ENCODE measurements at regions not wholly inside any gene's neighbourhood (a gene's known extent, or its start where the extent isn't known, plus 50 kb on each side); places are given as distances from the start of the nearest gene placed in this dataset.

DNA sequence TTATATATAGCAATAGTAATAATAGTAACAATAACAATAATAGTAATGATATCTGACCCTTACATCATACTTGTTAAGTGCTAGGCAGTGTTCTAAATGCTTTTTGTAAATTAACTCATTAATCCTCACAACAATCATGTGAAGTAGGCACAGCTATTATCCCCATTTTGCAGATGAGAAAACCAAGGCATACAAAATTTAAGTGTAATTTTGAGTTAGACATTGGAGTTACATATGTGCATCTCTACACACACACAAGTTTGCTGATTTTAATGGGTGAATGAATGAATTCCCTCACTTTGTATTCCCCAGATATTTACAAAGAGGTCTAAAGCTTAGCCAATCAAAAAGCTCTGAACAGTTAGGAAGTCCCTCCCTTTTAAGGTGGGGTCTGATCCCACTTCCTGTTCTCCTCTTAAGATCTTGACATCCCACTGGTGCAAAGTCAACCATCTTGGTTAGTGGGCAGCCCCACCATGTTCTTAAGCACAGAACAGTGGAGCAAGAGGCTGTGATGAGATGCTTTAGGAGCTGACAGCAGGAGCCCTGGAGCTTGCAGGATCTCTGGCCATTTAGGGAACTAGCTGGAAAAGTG lies 85.3 kb upstream of the FOXP4 start:
- H3K4me3 Mint-ChIP-seq (ENCODE audit: unreplicated experiment), result no peak overlapping the region
- H3K36me3 Mint-ChIP-seq (ENCODE audit: insufficient read depth, unreplicated experiment), result no peaks in the 10 kb centered on the region
- no TSS peak for BruUV-seq (replicated peaks)
- intact Hi-C loops (cut with micrococcal nuclease), result loop anchor here (5.0 kb wide), 1 partner anchor 94 kb away; no protein-coding TSS in a partner anchor
- ChIA-PET POLR2A (interaction anchor here (1.1 kb wide), 1 partner anchor 32 kb away, joined by 3 read pairs; no protein-coding TSS in a partner anchor), CTCF (interaction anchor here (0.7 to 0.9 kb wide), 2 partner anchors 57 to 128 kb away, joined by 3 read pairs; no protein-coding TSS in a partner anchor)
- TF ChIP-seq, protein P1, sequence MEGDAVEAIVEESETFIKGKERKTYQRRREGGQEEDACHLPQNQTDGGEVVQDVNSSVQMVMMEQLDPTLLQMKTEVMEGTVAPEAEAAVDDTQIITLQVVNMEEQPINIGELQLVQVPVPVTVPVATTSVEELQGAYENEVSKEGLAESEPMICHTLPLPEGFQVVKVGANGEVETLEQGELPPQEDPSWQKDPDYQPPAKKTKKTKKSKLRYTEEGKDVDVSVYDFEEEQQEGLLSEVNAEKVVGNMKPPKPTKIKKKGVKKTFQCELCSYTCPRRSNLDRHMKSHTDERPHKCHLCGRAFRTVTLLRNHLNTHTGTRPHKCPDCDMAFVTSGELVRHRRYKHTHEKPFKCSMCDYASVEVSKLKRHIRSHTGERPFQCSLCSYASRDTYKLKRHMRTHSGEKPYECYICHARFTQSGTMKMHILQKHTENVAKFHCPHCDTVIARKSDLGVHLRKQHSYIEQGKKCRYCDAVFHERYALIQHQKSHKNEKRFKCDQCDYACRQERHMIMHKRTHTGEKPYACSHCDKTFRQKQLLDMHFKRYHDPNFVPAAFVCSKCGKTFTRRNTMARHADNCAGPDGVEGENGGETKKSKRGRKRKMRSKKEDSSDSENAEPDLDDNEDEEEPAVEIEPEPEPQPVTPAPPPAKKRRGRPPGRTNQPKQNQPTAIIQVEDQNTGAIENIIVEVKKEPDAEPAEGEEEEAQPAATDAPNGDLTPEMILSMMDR (IDR thresholded peaks at IDR 0.05; ENCODE audit: unreplicated experiment), result no peak
- DNase-seq (ENCODE audit: unreplicated experiment), result no peak
- no peaks in the 10 kb centered on the region for H3K9me3 Mint-ChIP-seq (ENCODE audit: unreplicated experiment)
- H3K27ac Mint-ChIP-seq (ENCODE audit: low read depth, unreplicated experiment), result no peak overlapping the region
- peaks cover 36% of the 10 kb centered on the region for H3K27me3 Mint-ChIP-seq (ENCODE audit: insufficient read depth, unreplicated experiment)
- no peaks in the 10 kb centered on the region for H3K4me1 Mint-ChIP-seq (ENCODE audit: insufficient read depth, unreplicated experiment)

DNA sequence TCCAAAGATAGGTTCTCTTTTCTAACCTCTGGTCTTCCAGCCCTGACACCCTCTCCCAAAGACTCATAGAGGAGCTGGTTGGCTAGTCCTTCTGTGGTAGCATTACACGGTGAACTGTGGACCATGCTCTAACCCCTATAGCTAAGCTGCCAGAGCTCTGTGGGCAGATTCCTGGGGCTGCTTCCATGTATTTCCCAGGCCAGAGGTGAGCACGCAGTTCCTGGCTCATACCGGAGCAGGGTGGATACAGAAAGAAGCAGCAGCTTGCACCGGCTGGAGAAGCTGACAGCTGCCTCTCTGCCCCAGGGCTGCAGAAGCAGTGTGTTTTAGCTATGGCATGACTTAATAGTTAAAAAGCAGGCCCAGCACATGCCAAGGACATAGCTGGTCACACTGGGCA lies 84.1 kb upstream of the FOXP4 start:
- Mint-ChIP-seq H3K27ac (ENCODE audit: low read depth, unreplicated experiment) (no peak overlapping the region), H3K36me3 (ENCODE audit: insufficient read depth, unreplicated experiment) (no peaks in the 10 kb centered on the region), H3K4me3 (ENCODE audit: unreplicated experiment) (no peak overlapping the region), H3K9me3 (ENCODE audit: unreplicated experiment) (no peaks in the 10 kb centered on the region), H3K27me3 (ENCODE audit: insufficient read depth, unreplicated experiment) (peaks cover 42% of the 10 kb centered on the region), H3K4me1 (ENCODE audit: insufficient read depth, unreplicated experiment) (no peaks in the 10 kb centered on the region)
- BruUV-seq (replicated peaks), result no TSS peak
- ChIA-PET POLR2A (interaction anchor here (0.6 to 1.1 kb wide), 2 partner anchors 34 to 38 kb away, joined by 3 read pairs; no protein-coding TSS in a partner anchor), CTCF (interaction anchor here (0.7 to 2.8 kb wide), 7 partner anchors 10 to 1954 kb away, joined by 3 to 10 read pairs (median 4); no protein-coding TSS in a partner anchor)
- intact Hi-C loops (cut with micrococcal nuclease), result loop anchor here (5.0 kb wide), 1 partner anchor 95 kb away; no protein-coding TSS in a partner anchor
- DNase-seq (ENCODE audit: unreplicated experiment), result no peak
- TF ChIP-seq, protein P1 (IDR thresholded peaks at IDR 0.05; ENCODE audit: unreplicated experiment), result no peak

DNA sequence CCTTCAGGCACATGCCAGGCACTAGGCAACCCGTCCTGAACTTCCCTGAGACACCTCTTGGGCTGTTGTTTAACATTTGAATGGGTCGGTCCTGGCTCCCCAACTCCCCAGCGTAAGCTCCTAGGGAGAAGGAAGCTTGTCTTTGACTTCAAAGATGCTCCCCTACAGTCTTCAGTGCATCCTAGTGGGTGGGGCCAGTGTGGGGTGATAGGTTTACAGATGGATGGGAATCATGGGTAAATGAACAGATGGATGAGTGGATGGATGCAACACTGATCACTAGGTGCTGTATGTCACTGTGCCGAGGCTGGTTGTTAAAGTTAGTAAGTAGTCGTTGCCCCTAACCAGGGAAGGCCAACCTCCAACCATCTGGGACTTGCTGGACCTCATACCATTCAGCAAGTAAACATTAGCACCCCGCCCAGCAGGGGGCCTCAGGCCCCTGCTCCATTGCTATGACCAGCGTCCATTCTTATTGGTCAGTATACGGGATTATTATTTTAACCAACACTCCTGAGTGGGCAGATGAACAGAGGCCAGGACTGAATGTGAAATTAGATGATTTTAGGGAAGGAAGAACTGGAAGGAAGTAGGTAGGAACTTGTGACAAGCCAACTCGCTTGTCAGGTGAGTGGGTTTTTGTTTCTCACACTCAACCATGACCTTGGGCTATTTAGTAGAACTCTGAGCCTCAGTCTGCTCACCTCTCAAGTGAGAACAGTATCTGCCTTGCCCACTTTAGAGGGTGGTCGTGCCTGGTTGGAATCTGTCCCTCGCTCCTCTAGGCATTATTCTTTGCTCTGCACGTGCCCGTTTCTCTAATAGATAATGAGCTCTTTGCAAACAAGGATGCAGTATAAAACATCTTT lies 82.9 kb upstream of the FOXP4 start:
- no peak overlapping the region for H3K27ac Mint-ChIP-seq (ENCODE audit: low read depth, unreplicated experiment)
- H3K27me3 Mint-ChIP-seq (ENCODE audit: insufficient read depth, unreplicated experiment), result peaks cover 37% of the 10 kb centered on the region
- H3K9me3 Mint-ChIP-seq (ENCODE audit: unreplicated experiment), result no peaks in the 10 kb centered on the region
- ChIA-PET CTCF (interaction anchor here (0.6 to 2.8 kb wide), 14 partner anchors 9 to 220 kb away, joined by 3 to 10 read pairs (median 4); no protein-coding TSS in a partner anchor), POLR2A (no interaction called here)
- no TSS peak for BruUV-seq (replicated peaks)
- intact Hi-C loops (cut with micrococcal nuclease), result loop anchor here (1.0 to 5.0 kb wide), 3 partner anchors 96 to 219 kb away; no protein-coding TSS in a partner anchor
- H3K36me3 Mint-ChIP-seq (ENCODE audit: insufficient read depth, unreplicated experiment), result no peaks in the 10 kb centered on the region
- no peaks in the 10 kb centered on the region for H3K4me1 Mint-ChIP-seq (ENCODE audit: insufficient read depth, unreplicated experiment)
- peak; percentile 68 for DNase-seq (ENCODE audit: unreplicated experiment)
- H3K4me3 Mint-ChIP-seq (ENCODE audit: unreplicated experiment), result no peak overlapping the region
- TF ChIP-seq, protein P1 (IDR thresholded peaks at IDR 0.05; ENCODE audit: unreplicated experiment), result peak; percentile 43

DNA sequence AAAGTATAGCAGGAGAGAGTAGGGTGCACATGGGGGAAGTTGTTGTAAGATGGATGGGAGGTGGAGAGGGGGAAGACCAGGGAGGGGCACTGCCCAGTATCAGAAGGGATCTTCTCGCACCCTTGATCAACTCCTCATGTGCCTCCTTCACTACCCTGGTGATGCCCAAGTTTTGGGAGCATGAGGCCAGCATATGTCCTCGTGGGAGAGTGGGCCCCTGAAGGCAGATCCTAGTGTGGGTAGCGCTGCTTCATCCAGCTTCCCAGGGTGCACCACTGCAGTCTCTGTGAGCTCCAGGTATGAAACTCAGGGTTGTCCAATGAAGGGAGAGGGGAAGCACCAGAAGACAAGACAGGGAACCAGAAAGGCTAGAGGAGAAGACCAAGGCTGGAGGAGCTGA lies 82.2 kb upstream of the FOXP4 start:
- DNase-seq (ENCODE audit: unreplicated experiment), result no peak
- ChIA-PET POLR2A (no interaction called here), CTCF (interaction anchor here (0.6 to 2.8 kb wide), 5 partner anchors 70 to 127 kb away, joined by 3 to 10 read pairs (median 3); no protein-coding TSS in a partner anchor)
- BruUV-seq (replicated peaks), result no TSS peak
- intact Hi-C loops (cut with micrococcal nuclease), result loop anchor here (5.0 kb wide), 1 partner anchor 97 kb away; no protein-coding TSS in a partner anchor
- Mint-ChIP-seq H3K36me3 (ENCODE audit: insufficient read depth, unreplicated experiment) (no peaks in the 10 kb centered on the region), H3K27ac (ENCODE audit: low read depth, unreplicated experiment) (no peak overlapping the region), H3K27me3 (ENCODE audit: insufficient read depth, unreplicated experiment) (peaks cover 32% of the 10 kb centered on the region), H3K9me3 (ENCODE audit: unreplicated experiment) (no peaks in the 10 kb centered on the region), H3K4me1 (ENCODE audit: insufficient read depth, unreplicated experiment) (no peaks in the 10 kb centered on the region), H3K4me3 (ENCODE audit: unreplicated experiment) (no peak overlapping the region)
- TF ChIP-seq, protein P1 (IDR thresholded peaks at IDR 0.05; ENCODE audit: unreplicated experiment), result no peak

Measured in MCF 10A (cell line).